Liver (tissue), 8 donors: ENCODE measurements at regions not wholly inside any gene's neighbourhood (a gene's known extent, or its start where the extent isn't known, plus 50 kb on each side); places are given as distances from the start of the nearest gene placed in this dataset.

Experiments used
- DNase-seq: peaks from one replicate; pipeline ENCODE4 v3.0.0-alpha.2; 2017; ENCODE audit warnings: low spot score
- H3K27ac ChIP-seq, 2 donors: one replicate each; pipeline ENCODE4 v1.7.0; 2013; ENCODE audit warnings: inconsistent platforms in 2 of 2, low read length in 2 of 2, control low read depth in 1 of 2, low read depth in 1 of 2, mild to moderate bottlenecking in 1 of 2
- H3K27me3 ChIP-seq, 4 donors: one replicate each; pipeline versions ENCODE4 v1.6.1 to v1.7.0; 2013; ENCODE audit warnings: low read length in 3 of 4, inconsistent platforms in 1 of 4, mild to moderate bottlenecking in 1 of 4, moderate library complexity in 1 of 4; ENCODE audit not compliant: control insufficient read depth in 4 of 4, insufficient read depth in 4 of 4
- H3K36me3 ChIP-seq, 4 donors: one replicate each; pipeline versions ENCODE4 v1.6.1 to v1.7.0; 2013; ENCODE audit warnings: low read length in 3 of 4, mild to moderate bottlenecking in 3 of 4, low read depth in 1 of 4, moderate library complexity in 1 of 4; ENCODE audit not compliant: control insufficient read depth in 4 of 4, insufficient read depth in 3 of 4
- H3K4me1 ChIP-seq, 4 donors: one replicate each; pipeline versions ENCODE4 v1.6.1 to v1.7.0; 2013; ENCODE audit warnings: low read length in 3 of 4, mild to moderate bottlenecking in 3 of 4, moderate library complexity in 1 of 4; ENCODE audit not compliant: control insufficient read depth in 4 of 4, insufficient read depth in 4 of 4
- H3K4me3 ChIP-seq, 3 donors: one replicate each; pipeline versions ENCODE4 v1.6.1 to v1.7.0; 2013; ENCODE audit warnings: low read length in 3 of 3, control low read depth in 1 of 3, low read depth in 1 of 3, mild to moderate bottlenecking in 1 of 3
- H3K9ac ChIP-seq, 2 donors: one replicate each; pipeline ENCODE4 v1.7.0; 2013; ENCODE audit warnings: low read length in 2 of 2, mild to moderate bottlenecking in 2 of 2, moderate library complexity in 2 of 2, control low read depth in 1 of 2, low read depth in 1 of 2
- H3K9me3 ChIP-seq, 4 donors: one replicate each; pipeline versions ENCODE4 v1.6.1 to v1.7.0; 2013; ENCODE audit warnings: low read length in 3 of 4; ENCODE audit not compliant: control insufficient read depth in 4 of 4
- ATF3 ChIP-seq: IDR thresholded peaks from 2 replicates; pipeline ENCODE4 v1.6.1; 2016; ENCODE audit warnings: antibody characterized with exemption
- CTCF ChIP-seq: fragments of 150-350 bp; IDR thresholded peaks from 2 replicates; pipeline ENCODE4 v1.5.1; 2017; ENCODE audit warnings: improper control_type of control experiment, low read depth, low read length; ENCODE audit not compliant: missing input control
- EGR1 ChIP-seq, 2 donors: IDR thresholded peaks; 2 replicates each; pipeline ENCODE4 v1.6.1; 2016 to 2018; ENCODE audit warnings: antibody characterized with exemption in 2 of 2, low read depth in 2 of 2
- FOXA1 ChIP-seq: IDR thresholded peaks from 2 replicates; pipeline ENCODE4 v1.6.1; 2016; ENCODE audit warnings: antibody characterized with exemption
- FOXA2 ChIP-seq: IDR thresholded peaks from 2 replicates; pipeline ENCODE4 v1.6.1; 2016; ENCODE audit warnings: antibody characterized with exemption
- GABPA ChIP-seq, 2 donors: IDR thresholded peaks in 1 of 2; conservative IDR thresholded peaks in 1 of 2; 2 replicates each; pipeline ENCODE4 v1.6.1; 2016; ENCODE audit warnings: antibody characterized with exemption in 2 of 2, mild to moderate bottlenecking in 1 of 2, moderate library complexity in 1 of 2
- HNF4A ChIP-seq, 2 donors: conservative IDR thresholded peaks; 2 replicates each; pipeline ENCODE4 v1.6.1; 2016; ENCODE audit warnings: antibody characterized with exemption in 2 of 2, mild to moderate bottlenecking in 2 of 2
- HNF4G ChIP-seq: IDR thresholded peaks from 2 replicates; pipeline ENCODE4 v1.6.1; 2016; ENCODE audit warnings: antibody characterized with exemption
- JUND ChIP-seq, 2 donors: IDR thresholded peaks; 2 replicates each; pipeline ENCODE4 v1.6.1; 2016; ENCODE audit warnings: antibody characterized with exemption in 2 of 2
- MAX ChIP-seq: IDR thresholded peaks from 2 replicates; pipeline ENCODE4 v1.6.1; 2016; ENCODE audit warnings: antibody characterized with exemption
- NR2F2 ChIP-seq: IDR thresholded peaks from 2 replicates; pipeline ENCODE4 v1.6.1; 2016; ENCODE audit warnings: antibody characterized with exemption
- RAD21 ChIP-seq, 2 donors: IDR thresholded peaks; 2 replicates each; pipeline ENCODE4 v1.6.1; 2016; ENCODE audit warnings: antibody characterized with exemption in 2 of 2, mild to moderate bottlenecking in 2 of 2
- REST ChIP-seq: IDR thresholded peaks from 2 replicates; pipeline ENCODE4 v1.6.1; 2016; ENCODE audit warnings: antibody characterized with exemption, mild to moderate bottlenecking
- RXRA ChIP-seq, 2 donors: IDR thresholded peaks; 2 replicates each; pipeline ENCODE4 v1.6.1; 2017 to 2018; ENCODE audit warnings: antibody characterized with exemption in 2 of 2, mild to moderate bottlenecking in 1 of 2
- SP1 ChIP-seq: IDR thresholded peaks from 2 replicates; pipeline ENCODE4 v1.6.1; 2018; ENCODE audit warnings: antibody characterized with exemption, mild to moderate bottlenecking
- TAF1 ChIP-seq: conservative IDR thresholded peaks from 2 replicates; pipeline ENCODE4 v1.6.1; 2016; ENCODE audit warnings: antibody characterized with exemption, mild to moderate bottlenecking
- YY1 ChIP-seq: IDR thresholded peaks from 2 replicates; pipeline ENCODE4 v1.6.1; 2016; ENCODE audit warnings: antibody characterized with exemption, mild to moderate bottlenecking
- ZBTB33 ChIP-seq: IDR thresholded peaks from 2 replicates; pipeline ENCODE4 v1.6.1; 2016; ENCODE audit warnings: antibody characterized with exemption
- WGBS: extraction: QIAGEN DNeasy Blood & Tissue Kit; methylation state at CpG from one replicate; pipeline ENCODE4 v1.1.7; 2013; 5-methylcytosine and 5-hydroxymethylcytosine counted together
- donor health status: healthy.
- donor health status: healthy.
- donor health status: healthy.
- donor health status: healthy.
- donor health status: healthy.

- no peak for DNase-seq
- Histone ChIP-seq H3K9ac (no peak overlapping the region), H3K27ac (no peak overlapping the region), H3K9me3 (no peaks in the 10 kb centered on the region), H3K4me1 (no peaks in the 10 kb centered on the region), H3K4me3 (no peak overlapping the region), H3K27me3 (no peaks in the 10 kb centered on the region), H3K36me3 (no peaks in the 10 kb centered on the region)
- TF ChIP-seq MAX (no peak), YY1 (no peak), GABPA (IDR thresholded peaks at IDR 0.05 in 1 of 2, conservative IDR thresholded peaks at IDR 0.05 in 1 of 2) (no peak), NR2F2 (no peak), HNF4G (no peak), RXRA (IDR thresholded peaks at IDR 0.05) (no peak), HNF4A (conservative IDR thresholded peaks at IDR 0.05) (no peak), FOXA1 (no peak), ZBTB33 (no peak), EGR1 (IDR thresholded peaks at IDR 0.05; ENCODE audit: low read depth in 2 of 2) (no peak), JUND (IDR thresholded peaks at IDR 0.05) (no peak), RAD21 (IDR thresholded peaks at IDR 0.05) (no peak), REST (no peak), SP1 (no peak), CTCF (no peak), FOXA2 (no peak), TAF1 (no peak), ATF3 (no peak)
- 72% methylated on average over 2 of the region's 2 CpGs for WGBS
These were observed 243.7 kb downstream of the SMAD2 start for GRCh38 chr18:47686806-47687205.

GRCh38 chr18:47683774-47684173, 246.7 kb downstream of the SMAD2 start:
- DNase-seq: no peak
- H3K9me3 ChIP-seq: no peaks in the 10 kb centered on the region
- no peaks in the 10 kb centered on the region for H3K36me3 ChIP-seq
- no peak overlapping the region for H3K9ac ChIP-seq
- H3K27ac ChIP-seq: no peak overlapping the region
- H3K4me3 ChIP-seq: no peak overlapping the region
- H3K27me3 ChIP-seq: no peaks in the 10 kb centered on the region
- no peaks in the 10 kb centered on the region for H3K4me1 ChIP-seq
- TF ChIP-seq FOXA1 (no peak), RXRA (IDR thresholded peaks at IDR 0.05) (no peak), ZBTB33 (no peak), JUND (IDR thresholded peaks at IDR 0.05) (no peak), FOXA2 (no peak), YY1 (no peak), MAX (no peak), SP1 (no peak), RAD21 (IDR thresholded peaks at IDR 0.05) (no peak), HNF4G (no peak), REST (no peak)
